ENCODE measurements at regions not wholly inside any gene's neighbourhood (a gene's known extent, or its start where the extent isn't known, plus 50 kb on each side); places are given as distances from the start of the nearest gene placed in this dataset.
"Not testable (repeated sequence)": the region's sequence is repeated elsewhere in the genome, so short reads cannot be mapped to it uniquely, and the experiment has no call there.

GRCh38 chr16:29257419-29258336 lies 148.8 kb downstream of the NPIPB11 start:
- not testable (repeated sequence) for DNase-seq

GRCh38 chr16:29256501-29256981 lies 150.0 kb downstream of the NPIPB11 start:
- no peak for DNase-seq

GRCh38 chr16:29255957-29256356 lies 150.6 kb downstream of the NPIPB11 start:
- DNase-seq = not testable (repeated sequence)

GRCh38 chr16:29255496-29255796 lies 151.1 kb downstream of the NPIPB11 start:
- not testable (repeated sequence) for DNase-seq

GRCh38 chr16:29254676-29255495 lies 151.6 kb downstream of the NPIPB11 start:
- no peak for DNase-seq

GRCh38 chr16:29253716-29254590 lies 152.6 kb downstream of the NPIPB11 start:
- DNase-seq = not testable (repeated sequence)

- DNase-seq = not testable (repeated sequence)
Measured at GRCh38 chr16:29253066-29253590, 153.4 kb downstream of the NPIPB11 start.

- not testable (repeated sequence) for DNase-seq
Measured at GRCh38 chr16:29252311-29252710, 154.2 kb downstream of the NPIPB11 start.

- not testable (repeated sequence) for DNase-seq
Measured at GRCh38 chr16:29251571-29252011, 154.9 kb downstream of the NPIPB11 start.

GRCh38 chr16:29250923-29251434 lies 155.5 kb downstream of the NPIPB11 start:
- not testable (repeated sequence) for DNase-seq

GRCh38 chr16:29250469-29250868 lies 156.0 kb downstream of the NPIPB11 start:
- DNase-seq = not testable (repeated sequence)

GRCh38 chr16:29248940-29249318 lies 157.6 kb downstream of the NPIPB11 start:
- not testable (repeated sequence) for DNase-seq

GRCh38 chr16:29248306-29248939 lies 158.1 kb downstream of the NPIPB11 start:
- DNase-seq = not testable (repeated sequence)

GRCh38 chr16:29246091-29246490 lies 160.4 kb downstream of the NPIPB11 start:
- DNase-seq = not testable (repeated sequence)

- no peak for DNase-seq
Measured at GRCh38 chr16:29237971-29238370, 168.5 kb downstream of the NPIPB11 start.

- DNase-seq = not testable (repeated sequence)
Measured at GRCh38 chr16:29237495-29237894, 169.0 kb downstream of the NPIPB11 start.

GRCh38 chr16:29237023-29237422 lies 169.5 kb downstream of the NPIPB11 start:
- not testable (repeated sequence) for DNase-seq

GRCh38 chr16:29235836-29236370 lies 170.6 kb downstream of the NPIPB11 start:
- DNase-seq = not testable (repeated sequence)

- DNase-seq = not testable (repeated sequence)
Measured at GRCh38 chr16:29234536-29235275, 171.8 kb downstream of the NPIPB11 start.
